K562 (cell line): ENCODE measurements at regions not wholly inside any gene's neighbourhood (a gene's known extent, or its start where the extent isn't known, plus 50 kb on each side); places are given as distances from the start of the nearest gene placed in this dataset.

ENCODE experiments used
- ATAC-seq: fragments of 200-7000 bp; cut with Tn5 transposase; 3 replicates; pipeline ENCODE4 v1.9.1; 2020; ENCODE audit warnings: moderate library complexity
- BruUV-seq: library from RNA; stranded (reverse); fragments of 400-500 nt; replicated peaks from 2 replicates; lab custom pipeline; 2021; lab: Mats Ljungman, UMichigan
- CTCF ChIA-PET: fragments of 300-600 bp; formaldehyde crosslinking; extraction: SDS; loops from one replicate; lab custom pipeline; 2021; ENCODE audit warnings: low intra/inter-chr PET ratio; lab: Yijun Ruan, JAX
- POLR2A ChIA-PET: fragments of 300-600, 350-650 bp; sonication (Branson Sonifier 250); formaldehyde crosslinking; extraction: SDS; loops from one replicate; lab custom pipeline; 2021; ENCODE audit warnings: antibody characterized with exemption, inconsistent platforms; lab: Yijun Ruan, JAX
- DNase-seq, 4 experiments: peaks; one replicate each; pipeline versions ENCODE4 v3.0.0 to v3.0.0-alpha.2; 2011 to 2018; ENCODE audit warnings: low spot score in 3 of 4, mixed read lengths in 3 of 4; ENCODE audit errors: extremely low read depth in 1 of 4
- FAIRE-seq: peaks from 2 replicates; lab custom pipeline; 2011; peaks lifted over from hg19 to GRCh38; lab: Jason Lieb, UNC
- H2AFZ ChIP-seq: 2 replicates; pipeline ENCODE4 v1.6.0; 2011; ENCODE audit warnings: low read depth, low read length, control low read depth, inconsistent platforms
- H3K27ac ChIP-seq: fragments of 200-600 bp; 3 replicates; pipeline ENCODE4 v1.8.0; 2011; ENCODE audit warnings: low read depth, mild to moderate bottlenecking, control low read depth, inconsistent platforms, low read length, moderate library complexity, mixed read lengths; ENCODE audit errors: extremely low read depth
- H3K27me3 ChIP-seq, 2 experiments: fragments of 300-600 bp in 1 of 2; 2 replicates in 1 of 2; 3 replicates in 1 of 2; pipeline versions ENCODE4 v1.6.0 to v1.8.0; 2011; ENCODE audit warnings: inconsistent platforms in 2 of 2, low read length in 2 of 2, mild to moderate bottlenecking in 1 of 2, mixed read lengths in 1 of 2, moderate library complexity in 1 of 2; ENCODE audit not compliant: control insufficient read depth in 2 of 2, insufficient read depth in 2 of 2
- H3K36me3 ChIP-seq: fragments of 300-600 bp; 3 replicates; pipeline ENCODE4 v1.8.0; 2011; ENCODE audit warnings: mild to moderate bottlenecking, low read length, inconsistent platforms; ENCODE audit not compliant: control insufficient read depth, insufficient read depth
- H3K4me1 ChIP-seq, 2 experiments: fragments of 200-600 bp in 1 of 2; replicated peaks in 1 of 2; 2 replicates in 1 of 2; 3 replicates in 1 of 2; pipeline versions ENCODE4 v1.5.1 to v1.8.0; 2011; ENCODE audit warnings: inconsistent platforms in 2 of 2, low read length in 2 of 2, mild to moderate bottlenecking in 1 of 2, mixed read lengths in 1 of 2, moderate library complexity in 1 of 2; ENCODE audit not compliant: control insufficient read depth in 2 of 2, insufficient read depth in 2 of 2
- H3K4me2 ChIP-seq: 2 replicates; pipeline ENCODE4 v1.6.1; 2011; ENCODE audit warnings: low read length, control low read depth, inconsistent platforms, mixed read lengths; ENCODE audit not compliant: insufficient read depth
- H3K4me3 ChIP-seq: fragments of 200-600 bp; sonication (generic), shearing (Covaris generic); 2 replicates; pipeline ENCODE4 v1.5.1; 2016; ENCODE audit warnings: control low read depth, inconsistent platforms
- H3K79me2 ChIP-seq: fragments of 200-600 bp; 3 replicates; pipeline ENCODE4 v1.8.0; 2011; ENCODE audit warnings: low read length, inconsistent platforms; ENCODE audit not compliant: control insufficient read depth, insufficient read depth
- H3K9ac ChIP-seq, 2 experiments: 2 replicates each; pipeline versions ENCODE4 v1.6.0 to v1.6.1; 2011; ENCODE audit warnings: low read depth in 2 of 2, low read length in 2 of 2, control low read depth in 1 of 2, inconsistent platforms in 1 of 2, mild to moderate bottlenecking in 1 of 2, mixed read lengths in 1 of 2; ENCODE audit not compliant: insufficient read depth in 1 of 2
- H3K9me1 ChIP-seq: one replicate; pipeline ENCODE4 v1.6.0; 2011; ENCODE audit warnings: inconsistent platforms, mild to moderate bottlenecking, low read length, moderate library complexity; ENCODE audit not compliant: control insufficient read depth, insufficient read depth
- H3K9me3 ChIP-seq: replicated peaks from 2 replicates; pipeline ENCODE4 v1.5.1; 2011; ENCODE audit warnings: low read depth, low read length, inconsistent platforms; ENCODE audit not compliant: control insufficient read depth, insufficient read depth
- H4K20me1 ChIP-seq: replicated peaks from 2 replicates; pipeline ENCODE4 v1.6.1; 2011; ENCODE audit warnings: low read length, inconsistent platforms, mixed read lengths; ENCODE audit not compliant: control insufficient read depth, insufficient read depth
- CXXC5 ChIP-seq: fragments of 250-450 bp; sonication (Bioruptor Pico); IDR thresholded peaks from 2 replicates; pipeline ENCODE4 v1.8.0; 2022; ENCODE audit warnings: inconsistent platforms, mild to moderate bottlenecking, moderate library complexity
- DACH1 ChIP-seq: fragments of 450-650 bp; IDR thresholded peaks from 2 replicates; pipeline ENCODE4 v1.6.1; 2018; ENCODE audit not compliant: partially characterized antibody
- SMAD2 ChIP-seq: fragments of 150-350 bp; IDR thresholded peaks from 2 replicates; pipeline ENCODE4 v1.6.1; 2014; ENCODE audit warnings: low read depth, mild to moderate bottlenecking, low read length
- TAL1 ChIP-seq: fragments of 450-650 bp; IDR thresholded peaks from 2 replicates; pipeline ENCODE4 v1.6.1; 2016; ENCODE audit warnings: mild to moderate bottlenecking
- WGBS: fragments of 100-300 bp; shearing (Covaris generic); methylation state at CpG from one replicate; pipeline ENCODE4 v1.1.6; 2016; ENCODE audit warnings: low coverage, mixed read lengths; ENCODE audit not compliant: insufficient coverage; ENCODE audit errors: missing lambda C conversion rate; 5-methylcytosine and 5-hydroxymethylcytosine counted together
- in situ Hi-C: fragments of 300-500 bp; cut with MboI; formaldehyde crosslinking; loops from 4 replicates; pipeline ENCODE4 v1.15.0; 2018; ENCODE audit warnings: inconsistent platforms, mixed read lengths
- intact Hi-C: fragments of 100-400 bp; cut with micrococcal nuclease; formaldehyde crosslinking; loops from 2 replicates; pipeline ENCODE4 v1.14.2; 2022
- TF ChIP-seq, protein P1 (sequence below): fragments of 450-650 bp; formaldehyde crosslinking; IDR thresholded peaks from 2 replicates; pipeline ENCODE4 v1.4.0; 2020; ENCODE audit warnings: mild to moderate bottlenecking
- TF ChIP-seq, protein P2 (sequence below): sonication (generic); formaldehyde crosslinking; IDR thresholded peaks from 2 replicates; pipeline ENCODE4 v1.4.0; 2020; ENCODE audit warnings: mild to moderate bottlenecking, missing genetic modification reagents
- TF ChIP-seq, protein P3 (sequence below): fragments of 200-800 bp; sonication (Bioruptor generic); IDR thresholded peaks from 2 replicates; pipeline ENCODE4 v1.6.1; 2016; ENCODE audit warnings: missing genetic modification characterization, missing compliant biosample characterization

DNA sequence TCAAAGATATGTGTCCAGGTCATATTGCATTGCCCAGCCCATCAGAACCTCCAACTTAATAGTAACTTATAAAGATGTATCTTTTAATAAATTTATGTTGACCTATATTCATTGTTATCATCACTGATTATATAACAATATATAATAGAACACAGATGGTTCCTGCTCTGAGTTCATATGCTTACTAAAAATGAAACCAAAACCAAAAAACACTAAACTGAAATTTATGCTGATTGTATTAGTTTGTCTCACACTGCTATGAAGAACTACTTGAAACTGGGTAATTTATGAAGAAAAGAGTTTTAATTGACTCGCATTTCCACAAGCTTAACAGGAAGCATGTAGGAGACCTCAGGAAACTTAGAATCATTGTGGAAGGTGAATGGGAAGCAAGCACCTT, 462.5 kb upstream of the TYRP1 start:
- H3K27ac ChIP-seq: no peak overlapping the region
- POLR2A ChIA-PET: no interaction called here
- H3K79me2 ChIP-seq: no peaks in the 10 kb centered on the region
- no TSS peak for BruUV-seq
- CTCF ChIA-PET: no interaction called here
- 0% methylated on average over 1 of the region's 1 CpG for WGBS
- TF ChIP-seq CXXC5 (CRISPR knock-in tag) (no peak), DACH1 (no peak), TAL1 (no peak), SMAD2 (no peak)
- TF ChIP-seq, protein P1, sequence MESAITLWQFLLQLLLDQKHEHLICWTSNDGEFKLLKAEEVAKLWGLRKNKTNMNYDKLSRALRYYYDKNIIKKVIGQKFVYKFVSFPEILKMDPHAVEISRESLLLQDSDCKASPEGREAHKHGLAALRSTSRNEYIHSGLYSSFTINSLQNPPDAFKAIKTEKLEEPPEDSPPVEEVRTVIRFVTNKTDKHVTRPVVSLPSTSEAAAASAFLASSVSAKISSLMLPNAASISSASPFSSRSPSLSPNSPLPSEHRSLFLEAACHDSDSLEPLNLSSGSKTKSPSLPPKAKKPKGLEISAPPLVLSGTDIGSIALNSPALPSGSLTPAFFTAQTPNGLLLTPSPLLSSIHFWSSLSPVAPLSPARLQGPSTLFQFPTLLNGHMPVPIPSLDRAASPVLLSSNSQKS (CRISPR knock-in tag): no peak
- TF ChIP-seq, protein P2, sequence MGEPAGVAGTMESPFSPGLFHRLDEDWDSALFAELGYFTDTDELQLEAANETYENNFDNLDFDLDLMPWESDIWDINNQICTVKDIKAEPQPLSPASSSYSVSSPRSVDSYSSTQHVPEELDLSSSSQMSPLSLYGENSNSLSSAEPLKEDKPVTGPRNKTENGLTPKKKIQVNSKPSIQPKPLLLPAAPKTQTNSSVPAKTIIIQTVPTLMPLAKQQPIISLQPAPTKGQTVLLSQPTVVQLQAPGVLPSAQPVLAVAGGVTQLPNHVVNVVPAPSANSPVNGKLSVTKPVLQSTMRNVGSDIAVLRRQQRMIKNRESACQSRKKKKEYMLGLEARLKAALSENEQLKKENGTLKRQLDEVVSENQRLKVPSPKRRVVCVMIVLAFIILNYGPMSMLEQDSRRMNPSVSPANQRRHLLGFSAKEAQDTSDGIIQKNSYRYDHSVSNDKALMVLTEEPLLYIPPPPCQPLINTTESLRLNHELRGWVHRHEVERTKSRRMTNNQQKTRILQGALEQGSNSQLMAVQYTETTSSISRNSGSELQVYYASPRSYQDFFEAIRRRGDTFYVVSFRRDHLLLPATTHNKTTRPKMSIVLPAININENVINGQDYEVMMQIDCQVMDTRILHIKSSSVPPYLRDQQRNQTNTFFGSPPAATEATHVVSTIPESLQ (CRISPR knock-in tag): no peak
- TF ChIP-seq, protein P3, sequence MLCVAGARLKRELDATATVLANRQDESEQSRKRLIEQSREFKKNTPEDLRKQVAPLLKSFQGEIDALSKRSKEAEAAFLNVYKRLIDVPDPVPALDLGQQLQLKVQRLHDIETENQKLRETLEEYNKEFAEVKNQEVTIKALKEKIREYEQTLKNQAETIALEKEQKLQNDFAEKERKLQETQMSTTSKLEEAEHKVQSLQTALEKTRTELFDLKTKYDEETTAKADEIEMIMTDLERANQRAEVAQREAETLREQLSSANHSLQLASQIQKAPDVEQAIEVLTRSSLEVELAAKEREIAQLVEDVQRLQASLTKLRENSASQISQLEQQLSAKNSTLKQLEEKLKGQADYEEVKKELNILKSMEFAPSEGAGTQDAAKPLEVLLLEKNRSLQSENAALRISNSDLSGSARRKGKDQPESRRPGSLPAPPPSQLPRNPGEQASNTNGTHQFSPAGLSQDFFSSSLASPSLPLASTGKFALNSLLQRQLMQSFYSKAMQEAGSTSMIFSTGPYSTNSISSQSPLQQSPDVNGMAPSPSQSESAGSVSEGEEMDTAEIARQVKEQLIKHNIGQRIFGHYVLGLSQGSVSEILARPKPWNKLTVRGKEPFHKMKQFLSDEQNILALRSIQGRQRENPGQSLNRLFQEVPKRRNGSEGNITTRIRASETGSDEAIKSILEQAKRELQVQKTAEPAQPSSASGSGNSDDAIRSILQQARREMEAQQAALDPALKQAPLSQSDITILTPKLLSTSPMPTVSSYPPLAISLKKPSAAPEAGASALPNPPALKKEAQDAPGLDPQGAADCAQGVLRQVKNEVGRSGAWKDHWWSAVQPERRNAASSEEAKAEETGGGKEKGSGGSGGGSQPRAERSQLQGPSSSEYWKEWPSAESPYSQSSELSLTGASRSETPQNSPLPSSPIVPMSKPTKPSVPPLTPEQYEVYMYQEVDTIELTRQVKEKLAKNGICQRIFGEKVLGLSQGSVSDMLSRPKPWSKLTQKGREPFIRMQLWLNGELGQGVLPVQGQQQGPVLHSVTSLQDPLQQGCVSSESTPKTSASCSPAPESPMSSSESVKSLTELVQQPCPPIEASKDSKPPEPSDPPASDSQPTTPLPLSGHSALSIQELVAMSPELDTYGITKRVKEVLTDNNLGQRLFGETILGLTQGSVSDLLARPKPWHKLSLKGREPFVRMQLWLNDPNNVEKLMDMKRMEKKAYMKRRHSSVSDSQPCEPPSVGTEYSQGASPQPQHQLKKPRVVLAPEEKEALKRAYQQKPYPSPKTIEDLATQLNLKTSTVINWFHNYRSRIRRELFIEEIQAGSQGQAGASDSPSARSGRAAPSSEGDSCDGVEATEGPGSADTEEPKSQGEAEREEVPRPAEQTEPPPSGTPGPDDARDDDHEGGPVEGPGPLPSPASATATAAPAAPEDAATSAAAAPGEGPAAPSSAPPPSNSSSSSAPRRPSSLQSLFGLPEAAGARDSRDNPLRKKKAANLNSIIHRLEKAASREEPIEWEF (CRISPR knock-in tag): no peak
- H3K9ac ChIP-seq: no peak overlapping the region
- H3K4me3 ChIP-seq: no peak overlapping the region
- ATAC-seq (no peak), DNase-seq (no peak), FAIRE-seq (no peak)
- H3K36me3 ChIP-seq: no peaks in the 10 kb centered on the region
- H3K9me3 ChIP-seq: no peaks in the 10 kb centered on the region
- intact Hi-C loops: no loop called here
- no peak overlapping the region for H2AFZ ChIP-seq
- no peaks in the 10 kb centered on the region for H3K27me3 ChIP-seq
- H4K20me1 ChIP-seq: no peaks in the 10 kb centered on the region
- no peaks in the 10 kb centered on the region for H3K9me1 ChIP-seq
- no peaks in the 10 kb centered on the region for H3K4me1 ChIP-seq
- H3K4me2 ChIP-seq: no peak overlapping the region
- in situ Hi-C loops: no loop called here
